Smooth muscle cell (in vitro differentiated cells): ENCODE measurements at regions not wholly inside any gene's neighbourhood (a gene's known extent, or its start where the extent isn't known, plus 50 kb on each side); places are given as distances from the start of the nearest gene placed in this dataset.

Source experiments
- DNase-seq: peaks from one replicate; lab custom pipeline; 2025; ENCODE audit not compliant: unreplicated experiment; lab: John Stamatoyannopoulos, UW
- H2AFZ ChIP-seq: fragments of 200-600 bp; sonication (generic); 2 replicates; pipeline ENCODE4 v1.6.0; 2016; ENCODE audit warnings: antibody characterized with exemption, low read depth, mild to moderate bottlenecking
- H3F3A ChIP-seq: fragments of 200-600 bp; sonication (generic); 2 replicates; pipeline ENCODE4 v1.6.0; 2017; ENCODE audit warnings: antibody characterized with exemption, low read depth
- H3K27ac ChIP-seq: fragments of 200-600 bp; sonication (generic); 2 replicates; pipeline ENCODE4 v1.5.1; 2016; ENCODE audit warnings: low read depth, mild to moderate bottlenecking
- H3K27me3 ChIP-seq: fragments of 200-600 bp; sonication (generic); 2 replicates; pipeline ENCODE4 v1.6.1; 2016; ENCODE audit warnings: low read depth, mild to moderate bottlenecking
- H3K36me3 ChIP-seq: fragments of 200-600 bp; sonication (generic); 2 replicates; pipeline ENCODE4 v1.5.1; 2016; ENCODE audit warnings: low read depth
- H3K4me1 ChIP-seq: fragments of 200-600 bp; sonication (generic); 2 replicates; pipeline ENCODE4 v1.5.1; 2016; ENCODE audit warnings: low read depth
- H3K4me2 ChIP-seq: fragments of 200-600 bp; sonication (generic); 2 replicates; pipeline ENCODE4 v1.6.0; 2016; ENCODE audit warnings: mild to moderate bottlenecking
- H3K4me3 ChIP-seq: fragments of 200-600 bp; sonication (generic); 2 replicates; pipeline ENCODE4 v1.5.1; 2016; ENCODE audit warnings: mild to moderate bottlenecking
- H3K79me2 ChIP-seq: fragments of 200-600 bp; sonication (generic); 2 replicates; pipeline ENCODE4 v1.6.0; 2016; ENCODE audit warnings: low read depth, mild to moderate bottlenecking
- H3K9ac ChIP-seq: fragments of 200-600 bp; sonication (generic); 2 replicates; pipeline ENCODE4 v1.6.0; 2016; ENCODE audit warnings: low read depth
- H3K9me3 ChIP-seq: fragments of 200-600 bp; sonication (generic); replicated peaks from 2 replicates; pipeline ENCODE4 v1.5.1; 2016; ENCODE audit warnings: low read depth
- H4K20me1 ChIP-seq: fragments of 200-600 bp; sonication (generic); 2 replicates; pipeline ENCODE4 v1.6.0; 2016; ENCODE audit warnings: low read depth
- CTCF ChIP-seq: fragments of 200-600 bp; sonication (generic); IDR thresholded peaks from 2 replicates; pipeline ENCODE4 v1.5.1; 2017; ENCODE audit warnings: borderline replicate concordance, mild to moderate bottlenecking, antibody characterized with exemption; ENCODE audit not compliant: insufficient read depth, poor library complexity, severe bottlenecking
- WGBS: methylation state at CpG from one replicate; pipeline ENCODE4 v1.1.7; 2016; ENCODE audit warnings: low lambda C conversion rate; 5-methylcytosine and 5-hydroxymethylcytosine counted together

- TF ChIP-seq CTCF, result no peak
Measured at GRCh38 chr2:192773044-192773443, 578.3 kb upstream of the TMEFF2 start.

GRCh38 chr2:192749611-192750200, 555.0 kb upstream of the TMEFF2 start:
- no peaks in the 10 kb centered on the region for H3K4me1 ChIP-seq
- H3K4me2 ChIP-seq, result no peak overlapping the region
- H4K20me1 ChIP-seq, result no peaks in the 10 kb centered on the region
- H3F3A ChIP-seq, result no peaks in the 10 kb centered on the region
- no peak overlapping the region for H2AFZ ChIP-seq
- no peak overlapping the region for H3K27ac ChIP-seq
- 76% methylated on average over 1 of the region's 1 CpG for WGBS
- DNase-seq, result no peak
- no peak overlapping the region for H3K4me3 ChIP-seq
- H3K79me2 ChIP-seq, result no peaks in the 10 kb centered on the region
- no peaks in the 10 kb centered on the region for H3K36me3 ChIP-seq
- no peak overlapping the region for H3K9ac ChIP-seq
- H3K27me3 ChIP-seq, result no peaks in the 10 kb centered on the region
- H3K9me3 ChIP-seq, result no peaks in the 10 kb centered on the region
- TF ChIP-seq CTCF, result peak; percentile 21

More at GRCh38 chr2:192773044-192773443, 578.3 kb upstream of the TMEFF2 start:
- Histone ChIP-seq H3K27me3 (no peaks in the 10 kb centered on the region), H3K9ac (no peak overlapping the region), H3K9me3 (no peaks in the 10 kb centered on the region), H3F3A (no peaks in the 10 kb centered on the region), H3K4me1 (no peaks in the 10 kb centered on the region), H3K4me2 (no peak overlapping the region), H4K20me1 (no peaks in the 10 kb centered on the region), H3K79me2 (no peaks in the 10 kb centered on the region), H3K4me3 (no peak overlapping the region), H3K27ac (no peak overlapping the region), H3K36me3 (no peaks in the 10 kb centered on the region), H2AFZ (no peak overlapping the region)
- WGBS, result 74% methylated on average over 2 of the region's 2 CpGs
- no peak for DNase-seq

GRCh38 chr2:192741889-192742288, 547.2 kb upstream of the TMEFF2 start:
- TF ChIP-seq CTCF, result peak; percentile 32
- no peaks in the 10 kb centered on the region for H4K20me1 ChIP-seq

GRCh38 chr2:192735447-192735846, 540.7 kb upstream of the TMEFF2 start:
- WGBS, result 66% methylated on average over 3 of the region's 3 CpGs
- Histone ChIP-seq H3K79me2 (no peaks in the 10 kb centered on the region), H3K36me3 (no peaks in the 10 kb centered on the region), H3K4me2 (no peak overlapping the region), H3K27me3 (no peaks in the 10 kb centered on the region), H3K9ac (no peak overlapping the region), H4K20me1 (no peaks in the 10 kb centered on the region), H3K27ac (no peak overlapping the region), H2AFZ (no peak overlapping the region), H3K9me3 (no peaks in the 10 kb centered on the region), H3K4me3 (no peak overlapping the region), H3F3A (no peaks in the 10 kb centered on the region), H3K4me1 (no peaks in the 10 kb centered on the region)
- DNase-seq, result no peak
- TF ChIP-seq CTCF, result no peak

More at GRCh38 chr2:192741889-192742288, 547.2 kb upstream of the TMEFF2 start:
- Histone ChIP-seq H3K4me3 (no peak overlapping the region), H3K4me2 (no peak overlapping the region), H3K9me3 (no peaks in the 10 kb centered on the region), H2AFZ (no peak overlapping the region), H3K4me1 (no peaks in the 10 kb centered on the region), H3K27ac (no peak overlapping the region), H3F3A (no peaks in the 10 kb centered on the region), H3K9ac (no peak overlapping the region), H3K36me3 (no peaks in the 10 kb centered on the region), H3K79me2 (no peaks in the 10 kb centered on the region), H3K27me3 (no peaks in the 10 kb centered on the region)
- DNase-seq, result no peak
